ENCODE measurements at regions not wholly inside any gene's neighbourhood (a gene's known extent, or its start where the extent isn't known, plus 50 kb on each side); places are given as distances from the start of the nearest gene placed in this dataset.

DNA sequence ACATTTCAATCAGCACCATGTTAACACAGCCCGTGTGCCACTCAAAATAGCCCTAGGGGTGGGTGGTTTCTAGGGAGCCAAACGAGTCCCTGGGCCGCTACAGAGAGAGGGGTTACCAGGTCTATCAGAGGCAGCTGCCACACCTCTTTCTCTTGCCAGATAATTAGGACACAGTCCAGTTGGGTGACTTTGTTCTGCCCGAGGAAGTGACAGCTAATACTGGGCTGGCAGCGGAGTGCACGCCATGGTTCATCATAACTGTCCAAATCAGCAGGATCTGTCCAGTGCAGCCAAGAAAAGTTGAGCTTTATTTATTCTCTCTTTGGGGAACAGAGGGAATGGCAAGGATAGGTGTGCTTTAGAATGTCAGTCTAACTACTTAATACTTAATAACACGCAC is 583.8 kb downstream of the BRINP1 start:
- DNase-seq: no peak

DNA sequence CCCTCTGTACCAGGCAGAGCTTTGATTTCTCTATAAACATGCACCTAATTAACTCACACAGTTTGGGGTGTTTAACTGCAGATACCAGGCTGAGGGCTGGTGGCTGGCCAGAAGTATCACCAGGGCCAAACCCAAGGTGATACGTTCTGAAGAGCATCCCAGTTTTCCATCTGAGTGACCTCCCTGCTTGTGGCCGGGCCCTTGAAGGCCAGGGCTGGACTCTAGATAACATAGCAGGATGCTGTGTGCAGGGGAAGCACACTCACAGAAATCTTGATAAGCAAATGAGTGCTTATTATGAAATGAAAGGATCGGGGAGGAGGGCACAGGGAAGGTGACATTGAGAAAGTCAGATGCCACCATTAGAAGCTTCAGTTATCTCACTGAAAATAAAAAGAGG is 582.4 kb downstream of the BRINP1 start:
- DNase-seq: no peak

DNA sequence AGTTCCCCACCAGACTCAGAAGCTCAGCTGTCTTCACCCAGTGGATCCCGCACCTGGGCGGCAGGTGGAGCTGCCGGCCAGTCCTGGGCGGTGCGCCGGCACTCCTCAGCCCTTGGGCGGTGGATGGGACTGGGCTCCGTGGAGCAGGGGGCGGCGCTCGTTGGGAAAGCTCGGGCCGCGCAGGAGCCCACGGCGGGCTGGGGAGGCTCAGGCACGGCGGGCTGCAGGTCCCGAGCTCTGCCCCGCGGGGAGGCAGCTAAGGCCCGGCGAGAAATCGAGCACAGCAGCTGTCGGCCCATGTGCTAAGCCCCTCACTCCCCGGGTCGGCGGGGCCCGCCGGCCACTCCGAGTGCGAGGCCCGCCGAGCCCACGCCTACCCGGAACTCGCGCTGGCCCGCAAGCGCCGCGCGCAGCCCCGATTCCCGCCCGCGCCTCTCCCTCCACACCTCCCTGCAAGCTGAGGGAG is 560.0 kb downstream of the BRINP1 start:
- no peak for DNase-seq

DNA sequence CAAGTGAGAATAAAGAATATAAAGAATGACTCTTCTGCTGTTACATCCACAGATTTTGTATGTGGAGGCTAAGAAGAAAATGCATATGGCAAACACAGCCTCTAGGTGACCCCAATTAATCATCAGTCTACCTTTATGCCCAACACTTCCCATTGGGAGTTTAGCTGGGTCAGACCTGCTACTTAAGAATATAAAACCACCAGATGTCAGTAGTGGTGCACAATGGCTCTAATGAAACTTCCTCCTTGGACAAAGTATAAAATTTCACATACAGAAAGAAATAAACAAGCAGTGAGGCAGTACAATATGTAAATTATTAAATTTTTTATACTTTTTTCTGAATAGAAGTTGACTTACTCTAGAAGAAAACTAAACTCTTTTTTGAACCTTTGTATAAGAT is 539.9 kb downstream of the BRINP1 start:
- peak; percentile 13 for DNase-seq

DNA sequence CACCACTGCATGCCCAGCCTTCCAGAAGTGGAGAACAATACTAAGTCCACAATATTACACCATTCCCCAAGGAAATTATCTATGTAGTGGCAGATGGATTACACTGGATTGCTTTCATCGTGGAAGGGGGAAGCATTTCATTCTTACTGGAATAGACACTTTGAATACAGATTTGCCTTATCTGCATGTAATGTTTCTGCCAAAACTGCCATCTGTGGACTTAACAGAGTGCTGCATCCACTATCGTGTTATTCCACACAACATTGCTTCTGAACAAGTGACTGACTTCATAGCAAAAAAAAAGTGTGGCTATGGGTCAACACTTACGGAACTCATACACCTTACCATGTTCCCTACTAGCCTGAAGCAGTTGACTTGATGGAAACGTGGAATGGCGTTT is 536.9 kb downstream of the BRINP1 start:
- no peak for DNase-seq

DNA sequence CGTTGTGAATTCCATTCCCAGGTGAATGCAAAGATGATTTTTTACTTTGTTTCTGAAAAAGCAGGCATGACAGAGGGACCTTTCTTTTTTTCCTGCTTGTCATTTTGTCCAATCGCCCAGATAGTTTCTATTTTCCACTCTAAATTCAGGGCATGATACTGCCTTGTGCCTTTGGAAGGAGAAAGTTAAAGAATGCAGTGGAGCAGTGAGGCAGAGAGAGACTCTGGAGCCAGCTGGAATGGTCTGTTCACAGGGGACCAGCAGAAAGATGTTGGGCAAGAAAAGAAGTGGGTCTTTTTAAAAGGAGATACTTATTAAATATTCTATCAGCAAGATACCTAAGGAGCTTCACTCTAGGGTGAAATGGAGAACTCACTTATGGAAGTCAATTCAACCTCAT is 532.3 kb downstream of the BRINP1 start:
- DNase-seq: no peak

DNA sequence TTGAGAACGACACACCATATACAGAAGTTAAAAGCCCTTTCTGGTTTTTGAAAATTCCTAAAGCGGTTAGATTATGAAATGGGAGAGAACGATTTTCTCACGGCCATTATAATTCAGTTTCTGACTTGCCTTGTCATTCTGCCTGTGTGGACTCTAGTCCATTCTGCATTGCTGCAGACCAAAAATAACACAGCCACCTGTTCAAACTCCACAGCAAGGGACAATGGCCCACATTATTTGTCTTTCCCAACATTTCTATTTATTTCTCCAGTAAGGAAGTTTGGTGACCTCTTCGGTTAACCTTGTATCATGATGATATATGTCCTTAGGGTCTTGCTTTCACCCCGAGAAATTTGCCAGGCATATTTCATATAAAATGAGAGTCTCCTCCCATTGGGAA is 497.7 kb downstream of the BRINP1 start:
- DNase-seq: no peak

DNA sequence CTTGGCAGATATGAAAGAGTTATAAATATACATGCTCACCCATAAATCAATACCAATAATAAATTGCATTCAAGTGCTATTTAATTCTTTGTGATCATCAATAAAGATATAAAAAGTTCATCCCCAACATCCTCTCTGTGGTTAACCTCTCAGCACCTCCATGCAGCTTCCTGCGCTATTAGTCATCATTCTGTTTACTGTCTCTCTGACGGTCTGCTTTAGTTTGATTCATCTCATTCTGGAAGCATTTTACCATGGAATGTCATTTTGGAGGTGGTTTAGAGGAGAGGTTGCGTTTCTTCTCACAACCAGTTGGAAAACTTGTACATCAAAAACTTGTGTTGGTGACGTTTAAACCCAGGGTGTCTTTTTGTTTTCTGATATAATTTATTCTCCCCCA is 486.6 kb downstream of the BRINP1 start:
- peak; percentile 57 for DNase-seq

DNA sequence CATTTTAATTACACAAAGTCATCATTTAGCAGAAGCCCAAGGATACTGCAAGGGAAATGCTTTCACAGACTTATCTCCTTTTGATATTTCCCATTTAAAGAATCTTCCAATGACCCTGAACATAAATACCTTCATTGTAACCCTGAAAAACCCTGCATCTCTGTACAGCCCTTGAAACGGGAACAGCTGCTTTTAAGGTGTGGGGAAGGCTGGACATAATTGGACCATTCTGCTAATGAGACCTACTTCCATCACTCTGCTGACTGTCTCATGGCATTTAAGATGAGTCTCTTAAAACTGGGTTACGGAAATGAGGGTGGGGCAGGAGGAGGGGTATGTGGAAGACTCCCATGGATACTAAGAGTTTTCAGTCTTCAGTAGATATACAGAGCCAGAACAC is 485.8 kb downstream of the BRINP1 start:
- no peak for DNase-seq

DNA sequence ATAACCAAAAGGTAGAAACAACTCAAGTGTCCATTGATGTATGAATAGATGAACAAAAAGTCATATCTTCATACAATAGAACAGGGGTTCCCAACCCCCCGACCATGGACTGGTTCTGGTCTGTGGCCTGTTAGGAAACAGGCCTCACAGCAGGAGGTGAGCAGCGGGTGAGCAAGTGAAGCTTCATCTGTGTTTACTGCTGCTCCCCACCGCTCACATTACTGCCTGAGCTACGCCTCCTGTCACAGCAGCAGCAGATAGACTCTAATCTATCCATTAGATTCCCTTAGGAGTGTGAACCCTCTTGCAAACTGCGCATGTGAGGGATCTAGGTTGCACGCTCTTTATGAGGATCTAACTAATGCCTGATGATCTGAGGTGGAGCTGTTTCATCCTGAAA is 478.0 kb downstream of the BRINP1 start:
- DNase-seq: no peak

DNA sequence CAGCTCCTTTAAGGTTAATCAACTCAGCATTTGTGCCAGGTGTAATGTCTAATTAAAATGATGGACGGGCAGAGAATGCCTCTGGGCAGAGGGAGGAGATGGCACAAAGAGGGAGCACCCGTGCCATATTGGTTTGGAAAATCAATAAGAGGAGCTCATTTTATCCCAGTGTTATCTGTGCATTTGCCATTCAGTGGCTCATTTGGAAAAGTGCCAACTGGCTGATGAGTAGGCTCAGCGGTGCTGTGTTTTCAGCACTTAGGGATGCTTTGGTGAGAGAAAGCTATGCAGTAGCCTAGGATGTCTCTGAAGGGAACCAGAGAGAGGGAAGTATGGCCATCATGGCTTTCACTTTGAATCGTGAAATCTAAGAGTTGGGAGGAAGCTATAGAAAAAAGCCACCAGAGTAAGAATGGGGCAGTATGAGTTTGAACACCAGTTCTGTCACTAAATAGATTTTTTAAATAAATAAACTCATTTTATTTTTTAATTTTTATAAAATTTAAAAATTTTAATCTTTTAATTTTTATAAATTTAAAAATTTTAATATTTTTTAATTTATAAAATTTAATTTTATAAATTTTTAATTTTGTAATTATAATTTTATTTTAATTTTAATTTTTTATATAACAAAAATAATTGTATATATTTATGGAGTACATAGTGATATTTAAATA is 472.8 kb downstream of the BRINP1 start:
- DNase-seq: peak; percentile 1

DNA sequence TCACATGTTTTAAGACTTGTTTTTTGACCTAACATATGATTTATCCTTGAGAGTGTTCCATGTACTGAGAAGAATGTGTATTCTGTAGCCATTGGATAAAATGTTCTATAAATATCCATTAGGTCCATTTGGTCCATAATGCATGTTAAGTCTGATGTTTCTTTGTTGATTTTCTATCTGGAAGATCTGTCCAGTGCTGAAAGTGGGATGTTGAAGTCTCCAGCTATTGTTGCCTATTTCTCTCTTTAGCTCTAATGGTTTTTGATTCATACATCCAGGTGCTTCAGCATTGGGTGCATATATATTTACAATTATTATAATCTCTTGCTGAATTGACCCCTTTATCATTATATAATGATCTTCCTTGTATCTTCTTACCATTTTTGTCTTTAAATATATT is 451.1 kb downstream of the BRINP1 start:
- DNase-seq: no peak

DNA sequence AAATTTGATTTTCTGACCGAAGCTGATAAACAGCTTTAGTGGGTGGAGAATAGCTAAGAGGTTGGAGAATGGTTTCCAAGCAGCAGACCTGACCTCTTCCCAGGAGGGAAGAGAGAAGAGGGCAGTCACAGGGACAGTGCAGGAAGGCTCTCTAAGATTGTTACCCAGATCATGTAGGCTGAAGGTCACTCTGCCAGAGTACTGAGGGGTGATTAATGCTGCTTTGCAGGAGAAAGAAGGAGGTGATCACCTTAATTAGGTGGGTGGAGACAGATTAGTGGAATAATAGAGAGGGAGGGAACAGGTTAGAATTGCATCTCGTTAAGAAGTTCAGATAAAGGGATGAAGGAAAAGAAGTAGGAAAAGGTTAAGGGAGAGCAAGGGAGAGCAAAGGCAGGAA is 440.5 kb downstream of the BRINP1 start:
- no peak for DNase-seq

DNA sequence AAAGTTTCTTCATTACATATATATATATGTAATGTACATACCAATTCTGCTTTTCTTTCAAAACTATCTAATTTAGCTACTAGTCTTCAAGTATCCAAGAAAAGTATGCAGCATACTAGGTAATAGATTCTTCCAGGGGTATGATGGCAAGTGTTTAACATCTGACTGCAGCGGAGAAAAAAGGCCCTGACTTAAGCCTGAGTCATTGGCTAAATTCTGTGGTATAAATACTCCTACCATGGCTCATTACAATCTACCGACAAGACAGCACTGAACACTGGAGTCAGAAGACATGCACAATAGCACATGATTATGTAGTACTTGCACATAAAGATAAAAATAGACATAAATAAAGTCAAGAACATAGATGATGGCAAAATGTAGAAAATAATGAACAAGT is 439.9 kb downstream of the BRINP1 start:
- DNase-seq: peak; percentile 72

DNA sequence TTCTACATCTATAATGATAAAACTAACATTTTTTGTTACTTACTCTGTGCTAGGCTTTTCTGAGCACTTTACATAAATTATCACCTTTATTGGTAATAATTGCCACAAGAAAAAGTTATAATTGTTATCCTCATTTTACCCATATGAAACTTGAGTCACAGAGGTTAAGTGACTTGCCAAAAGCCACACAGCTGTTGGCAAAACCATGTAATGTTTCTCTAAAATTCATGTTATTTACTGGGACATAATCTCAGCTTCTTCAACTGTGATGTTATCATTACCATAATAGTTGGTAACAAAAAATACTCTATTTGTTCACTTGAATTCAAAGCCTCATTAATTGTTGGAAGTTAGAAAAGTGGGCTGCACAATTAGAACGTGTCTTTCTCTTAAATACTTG is 437.3 kb downstream of the BRINP1 start:
- no peak for DNase-seq

DNA sequence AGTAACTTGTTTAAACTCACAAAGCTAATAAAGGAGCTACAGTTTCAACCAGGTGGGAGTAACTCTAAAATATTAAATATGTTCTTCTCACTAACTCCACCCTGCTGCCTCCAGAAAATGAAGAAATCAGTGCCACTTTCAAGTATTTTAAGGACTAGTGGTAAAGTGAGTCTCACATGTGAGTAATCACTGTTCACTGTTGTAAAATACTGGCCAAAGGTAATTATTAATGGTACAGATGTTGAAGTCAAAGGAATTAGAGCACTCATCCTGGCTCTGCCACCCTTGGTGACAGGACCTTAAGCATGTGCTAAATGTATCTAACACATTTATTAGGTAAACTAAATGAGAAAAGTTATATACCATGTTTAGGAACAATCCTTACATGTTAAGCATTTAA is 430.7 kb downstream of the BRINP1 start:
- DNase-seq: no peak

DNA sequence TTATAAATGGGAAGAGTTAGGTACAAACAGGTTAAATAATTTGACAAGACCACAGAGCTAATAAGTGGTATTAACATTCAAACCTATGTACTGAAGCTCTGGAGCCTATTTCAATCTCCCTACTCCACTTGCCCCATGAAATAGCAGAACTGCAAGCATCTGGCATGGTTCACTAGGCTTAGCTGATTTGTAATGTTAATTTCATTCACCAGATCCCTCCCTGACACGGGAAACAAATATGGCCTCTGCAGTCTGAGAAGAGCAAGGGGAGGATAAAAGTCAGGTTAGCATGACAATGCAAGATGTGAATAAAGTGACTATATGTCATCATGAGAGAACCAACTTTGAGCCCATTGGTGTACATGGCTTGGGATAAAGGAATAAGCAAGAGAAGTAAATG is 428.8 kb downstream of the BRINP1 start:
- DNase-seq: no peak

DNA sequence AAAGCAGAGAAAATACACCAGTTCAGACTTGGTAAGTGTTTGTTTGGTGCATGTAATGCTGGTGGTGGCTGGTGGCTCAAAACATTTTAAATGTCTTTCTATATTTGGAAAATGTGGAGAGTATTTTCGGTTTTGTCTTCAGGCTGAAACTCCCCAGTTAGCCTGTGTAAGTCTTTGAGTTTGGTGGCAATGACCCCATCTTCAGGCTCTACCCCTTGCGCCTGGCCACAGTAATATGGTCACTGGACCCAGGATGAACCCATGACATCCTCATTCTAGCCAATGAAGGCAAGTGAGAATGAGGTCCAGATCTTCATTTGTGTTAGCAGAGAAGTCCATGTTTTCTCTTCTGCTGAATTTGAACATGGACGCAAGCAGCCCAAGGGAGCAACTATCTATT is 422.6 kb downstream of the BRINP1 start:
- no peak for DNase-seq

DNA sequence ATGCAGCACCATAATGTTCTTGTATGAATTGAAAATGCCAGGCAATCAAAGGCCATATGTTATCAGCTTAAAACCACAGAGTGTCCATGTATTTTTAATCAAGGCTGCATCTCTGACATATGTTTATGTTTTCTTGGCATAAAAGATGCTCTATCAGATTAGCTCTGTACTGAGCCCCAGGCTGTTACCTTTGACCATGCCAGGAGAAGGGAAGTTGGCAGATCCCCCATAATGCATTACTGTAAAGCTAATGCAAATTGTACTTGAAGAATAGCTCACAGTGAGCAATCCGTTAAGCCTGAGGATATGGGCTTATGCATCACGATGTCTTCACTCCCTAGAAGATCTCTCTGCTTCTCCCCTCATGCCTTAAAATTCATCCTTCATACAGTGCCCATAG is 414.4 kb downstream of the BRINP1 start:
- no peak for DNase-seq

DNA sequence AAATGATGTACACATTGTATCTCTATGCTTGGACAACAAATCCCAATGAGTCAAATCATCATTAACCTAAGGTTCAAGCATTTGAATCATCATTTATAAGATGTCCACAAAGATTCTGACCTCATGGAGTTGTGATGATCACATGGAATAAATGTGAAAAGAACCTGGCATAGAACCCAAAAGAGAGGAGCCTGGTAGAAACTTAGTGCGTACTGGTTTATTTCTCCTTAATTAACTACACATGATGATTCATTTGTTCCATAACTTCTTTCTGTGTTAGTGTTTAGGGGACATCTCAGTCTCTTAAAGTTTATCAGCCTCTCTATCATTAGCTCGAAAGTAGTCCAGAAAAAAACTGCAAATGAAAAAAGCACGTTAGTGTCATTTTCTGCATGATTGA is 411.6 kb downstream of the BRINP1 start:
- no peak for DNase-seq

DNA sequence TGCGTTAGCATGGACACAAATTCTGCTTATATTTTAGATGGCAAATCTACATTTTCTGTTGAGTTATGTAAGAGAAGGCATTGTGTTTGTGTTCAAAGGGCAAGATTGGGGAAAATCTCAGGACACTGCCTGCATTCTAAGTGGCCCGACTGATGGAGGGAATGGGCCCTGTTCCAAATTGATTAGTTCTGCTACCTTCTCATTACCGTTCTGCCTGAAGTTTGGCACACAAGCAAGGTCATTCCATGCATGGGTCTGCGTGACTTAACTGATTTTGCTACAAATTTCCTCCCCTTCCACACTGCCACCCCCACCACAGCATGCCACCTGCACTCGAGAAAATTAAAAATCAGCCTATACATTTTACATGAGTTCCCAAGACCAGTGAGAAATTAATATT is 409.9 kb downstream of the BRINP1 start:
- no peak for DNase-seq

DNA sequence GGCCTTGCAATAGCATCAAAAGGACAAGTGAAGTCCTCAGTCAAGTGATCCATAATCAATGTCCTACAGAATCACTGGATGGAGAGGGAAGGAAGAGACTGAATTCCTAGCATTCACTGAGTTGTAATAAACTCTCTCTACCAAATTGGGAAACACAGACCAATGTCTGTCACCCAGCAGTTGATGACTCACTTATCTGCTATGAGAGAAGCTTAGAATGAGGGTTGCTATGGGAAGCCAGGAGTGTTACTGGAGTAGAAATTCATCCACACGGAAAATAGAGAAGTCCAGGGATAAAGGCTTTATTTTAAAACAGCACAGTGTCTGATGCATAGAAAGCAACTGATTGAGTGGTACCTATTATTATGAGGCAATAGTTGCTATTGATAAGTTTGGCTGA is 407.4 kb downstream of the BRINP1 start:
- peak; percentile 88 for DNase-seq

DNA sequence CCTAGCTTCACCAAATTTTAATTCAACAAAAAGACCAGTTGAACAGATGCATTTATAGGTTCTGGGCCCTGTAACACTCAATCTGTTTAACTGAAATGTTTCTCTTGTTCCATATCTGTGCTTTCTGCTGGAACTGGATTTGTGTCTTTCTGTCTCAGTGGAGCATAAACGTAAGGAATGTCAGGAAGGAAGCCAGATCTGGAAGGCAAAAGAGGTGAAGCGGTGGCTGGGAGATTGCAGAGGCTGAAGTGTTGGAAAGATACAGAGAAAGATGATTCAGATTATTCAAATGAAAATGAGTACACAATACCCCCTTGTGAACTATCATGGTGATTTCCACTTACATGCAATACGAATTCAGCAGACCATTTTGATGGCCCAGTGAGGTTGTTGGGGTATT is 406.8 kb downstream of the BRINP1 start:
- DNase-seq: peak; percentile 28

DNA sequence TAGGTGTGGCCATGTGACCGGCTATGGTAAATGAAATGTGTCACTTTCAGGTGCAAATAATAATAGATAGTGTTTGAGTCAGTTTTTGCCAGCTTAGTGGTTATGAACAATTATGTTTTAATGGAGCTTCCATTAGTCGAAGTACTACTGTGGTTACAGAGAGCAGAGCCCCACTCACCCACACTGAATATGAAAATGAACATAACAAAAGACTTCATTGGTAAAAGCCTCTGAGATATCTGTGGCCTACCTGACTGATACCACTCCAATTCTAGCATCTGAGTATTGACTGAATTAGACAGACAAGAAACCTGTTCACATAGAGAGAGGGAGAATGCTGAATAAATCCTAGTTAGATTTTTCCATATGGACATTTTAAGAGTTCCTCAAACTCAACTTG is 405.6 kb downstream of the BRINP1 start:
- DNase-seq: no peak

DNA sequence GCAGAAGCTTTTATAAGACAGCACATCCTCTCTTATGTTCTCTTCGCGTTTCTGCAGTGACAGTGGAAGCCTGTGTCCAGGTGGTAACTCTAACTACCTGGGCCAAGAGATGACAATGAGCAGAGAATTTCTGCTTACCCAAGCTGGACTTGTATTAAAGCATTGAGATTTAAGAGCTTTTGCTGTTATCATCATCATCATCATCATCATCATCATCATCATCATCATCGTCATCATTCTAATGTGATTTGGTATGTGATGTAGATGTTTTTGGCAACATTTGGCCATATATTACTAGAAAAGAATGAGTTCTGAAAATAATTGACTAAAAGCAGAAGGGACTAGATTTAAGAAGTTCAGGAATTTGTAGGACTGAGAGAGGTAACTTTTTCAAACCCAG is 401.3 kb downstream of the BRINP1 start:
- DNase-seq: no peak
